NCI-H1092 (cell line): ENCODE measurements at regions not wholly inside any gene's neighbourhood (a gene's known extent, or its start where the extent isn't known, plus 50 kb on each side); places are given as distances from the start of the nearest gene placed in this dataset.
"Not testable (repeated sequence)": the region's sequence is repeated elsewhere in the genome, so short reads cannot be mapped to it uniquely, and the experiment has no call there.

Experiments
- DNase-seq: peaks from one replicate; lab custom pipeline; 2025; lab: John Stamatoyannopoulos, UW

DNA sequence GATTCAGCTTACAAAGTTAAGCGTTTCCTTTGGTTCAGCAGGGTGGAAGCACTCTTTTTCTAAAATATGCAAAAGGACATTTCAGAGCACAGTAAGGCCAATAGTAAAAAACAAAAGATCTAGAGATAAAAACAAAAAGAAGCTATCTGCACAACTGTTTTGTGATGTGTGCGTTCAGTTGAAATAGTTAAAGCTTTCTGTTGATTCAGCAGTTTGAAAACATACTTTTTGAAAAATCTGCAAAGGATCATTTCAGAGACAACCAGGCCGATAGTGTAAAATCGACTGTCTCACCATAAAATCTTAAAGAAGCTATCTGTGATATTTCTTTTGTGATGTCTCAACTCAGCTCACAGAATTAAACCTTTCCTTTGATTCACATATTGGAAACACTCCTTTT is 300.0 kb upstream of the ALG10B start:
- no peak for DNase-seq

DNA sequence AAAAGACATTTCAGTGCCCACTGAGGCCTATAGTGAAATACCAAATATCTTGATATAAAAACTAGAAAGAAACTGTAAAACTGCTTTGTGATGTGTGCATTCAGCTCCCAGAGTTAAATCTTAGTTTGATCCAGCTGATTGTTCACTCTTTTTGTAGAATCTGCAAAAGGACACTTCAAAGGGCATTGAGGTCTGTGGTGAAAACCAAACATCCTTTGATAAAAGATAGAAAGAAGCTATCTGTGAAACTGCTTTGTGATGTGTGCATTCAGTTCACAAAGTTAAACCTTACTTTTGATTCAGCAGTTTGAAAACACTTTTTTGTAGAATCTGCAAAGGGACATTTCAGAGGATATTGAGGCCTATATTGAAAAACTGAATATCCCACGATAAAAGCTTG is 290.7 kb upstream of the ALG10B start:
- no peak for DNase-seq

DNA sequence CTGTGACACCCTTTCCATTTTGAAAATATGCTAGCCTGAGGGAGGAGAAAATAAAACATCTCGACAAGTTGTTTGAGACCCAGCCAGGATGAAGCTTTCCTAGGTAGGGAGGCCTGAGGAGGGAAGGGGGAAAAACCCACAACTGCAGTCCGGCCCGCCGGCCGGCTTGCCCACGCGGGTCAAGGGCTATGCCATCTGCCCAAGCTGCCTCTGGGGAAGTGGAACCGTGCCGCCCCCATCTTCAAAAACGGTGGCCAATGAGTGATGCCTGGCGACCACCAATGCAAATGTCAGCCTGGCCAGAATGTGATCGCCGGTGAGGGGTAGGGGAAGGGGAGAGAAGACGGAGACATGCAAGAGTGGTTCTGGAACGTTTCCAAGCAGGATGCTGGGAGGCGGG is 263.5 kb upstream of the ALG10B start:
- DNase-seq, result no peak

GRCh38 chr12:38053655-38054464 is 262.7 kb upstream of the ALG10B start:
- no peak for DNase-seq

DNA sequence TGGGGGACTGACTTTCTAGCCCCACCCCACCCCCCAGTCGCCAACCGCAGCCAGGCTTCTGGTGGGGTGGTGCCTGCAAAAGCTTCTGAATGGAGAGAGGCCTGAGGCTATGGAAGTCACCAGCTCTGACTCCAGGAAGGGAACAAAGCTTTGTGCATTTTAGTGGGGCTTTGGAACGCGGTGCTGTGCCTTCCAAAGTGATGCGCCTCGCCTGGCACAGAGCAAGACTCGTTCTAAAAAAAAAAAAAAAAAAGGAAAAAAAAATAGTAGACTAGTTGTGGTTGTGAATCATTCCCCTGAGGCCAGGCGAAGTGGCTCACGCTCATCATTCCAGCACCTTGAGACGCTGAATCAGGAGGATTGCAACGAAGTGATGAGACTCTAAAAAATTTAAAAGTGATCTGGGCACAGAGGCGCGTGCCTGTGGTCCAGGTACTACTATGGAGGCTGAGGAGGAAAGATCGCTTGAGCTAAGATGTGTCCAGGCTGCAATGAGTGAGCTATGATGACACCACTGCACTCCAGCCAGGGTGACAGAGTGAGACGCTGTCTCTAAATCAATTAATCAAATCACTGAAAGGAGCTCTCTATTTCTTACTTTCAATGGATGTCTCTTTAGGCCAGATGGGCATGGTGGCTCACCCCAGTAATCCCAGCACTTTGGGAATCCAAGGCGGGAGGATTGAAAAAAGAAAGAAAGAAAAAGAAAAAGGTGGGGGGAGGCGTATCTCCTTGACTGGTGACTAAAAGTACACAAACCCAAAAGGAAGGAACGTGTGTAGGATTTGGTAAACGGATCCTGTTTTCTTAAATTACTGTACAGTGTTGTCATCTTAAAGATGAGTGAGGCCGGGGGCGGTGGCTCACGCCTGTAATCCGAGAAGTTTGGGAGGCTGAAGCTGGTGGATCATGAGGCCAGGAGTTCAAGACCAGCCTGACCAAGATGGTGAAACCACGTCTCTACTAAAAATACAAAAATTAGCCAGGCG is 259.6 kb upstream of the ALG10B start:
- no peak for DNase-seq

DNA sequence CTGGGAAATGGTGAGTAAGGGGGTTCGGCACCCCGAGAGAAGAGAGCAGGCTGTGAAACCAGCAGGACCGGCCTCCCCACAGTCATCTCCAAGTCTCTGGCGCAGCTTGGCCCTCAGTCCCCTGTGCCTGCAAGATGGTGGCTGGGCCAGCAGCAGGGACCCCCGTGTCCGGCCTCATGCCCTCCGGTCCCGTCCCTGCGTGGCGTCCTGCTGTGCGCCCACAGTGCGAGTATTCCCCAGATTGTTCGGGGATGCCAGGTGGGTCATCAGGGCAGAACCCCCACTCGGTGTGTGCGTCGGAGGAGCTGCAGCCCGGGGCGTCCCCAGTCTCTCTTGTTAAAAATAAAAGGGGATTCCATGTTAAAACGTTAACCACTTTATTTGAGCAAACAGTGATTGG is 216.9 kb upstream of the ALG10B start:
- DNase-seq, result no peak

DNA sequence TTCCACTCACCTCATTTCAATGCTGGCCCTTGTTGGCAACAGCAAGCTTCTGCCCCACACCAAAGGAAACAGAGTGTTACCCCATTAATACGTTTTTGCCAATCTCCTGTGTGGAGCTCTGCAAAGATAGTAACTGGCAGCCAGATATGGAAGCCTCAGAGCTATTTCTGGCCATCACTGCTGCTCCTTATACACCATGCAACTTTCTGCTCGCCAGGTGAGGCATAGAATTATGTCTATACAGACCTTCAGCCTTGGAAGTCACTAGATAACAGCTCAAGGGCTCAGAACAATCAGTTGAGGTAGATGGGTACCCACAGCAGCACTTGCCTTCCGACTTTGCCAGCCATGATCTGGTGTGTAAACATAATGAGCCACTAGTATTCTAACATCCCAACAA is 214.8 kb upstream of the ALG10B start:
- DNase-seq, result no peak

DNA sequence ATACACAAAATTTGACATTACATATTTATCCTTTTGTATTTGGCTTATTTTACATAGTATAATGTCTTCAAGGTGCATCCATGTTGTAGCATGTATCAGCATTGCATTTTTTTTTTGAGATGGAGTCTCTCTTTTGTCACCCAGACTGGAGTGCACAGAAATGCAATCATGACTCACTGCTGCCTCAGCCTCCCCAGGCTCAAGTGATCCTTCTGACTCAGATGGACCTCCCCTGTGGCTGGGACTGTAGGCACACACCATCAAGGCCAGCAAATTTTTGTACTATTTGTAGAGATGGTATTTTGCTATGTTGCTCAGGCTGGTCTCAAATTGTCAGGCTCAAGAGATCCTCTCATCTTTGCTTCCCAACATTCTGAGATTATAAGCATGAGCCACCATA is 214.4 kb upstream of the ALG10B start:
- no peak for DNase-seq

DNA sequence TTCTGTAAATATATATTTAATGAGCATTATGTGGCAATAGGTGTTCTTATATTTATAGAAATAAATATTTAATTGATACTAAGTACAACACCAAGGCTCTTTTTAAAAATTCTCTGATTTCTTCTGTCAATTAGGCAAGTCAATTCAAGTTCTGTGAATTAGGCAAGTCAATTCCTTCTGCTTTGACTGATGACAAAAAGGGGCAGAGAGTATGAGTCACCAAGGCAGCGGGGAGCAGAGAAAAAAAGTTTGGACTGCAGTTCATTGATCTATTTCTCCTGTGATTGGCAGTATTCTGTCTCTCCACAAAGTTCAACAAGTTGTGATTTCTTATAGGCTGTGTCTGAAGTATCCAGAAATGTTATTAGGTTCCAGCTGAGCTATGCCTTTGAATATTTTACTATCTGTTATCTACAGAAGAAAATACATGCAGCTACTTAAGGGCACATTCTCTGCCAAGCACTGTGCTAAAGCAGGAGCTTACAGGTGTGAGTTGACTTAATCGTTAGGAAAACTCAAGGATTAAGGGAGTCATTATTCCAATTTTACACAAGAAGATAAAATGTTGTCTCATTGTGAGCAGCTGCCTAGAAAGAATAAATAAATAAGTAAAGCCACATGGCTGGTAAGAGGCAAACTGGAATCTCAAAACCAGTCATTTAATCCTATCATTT is 206.4 kb upstream of the ALG10B start:
- DNase-seq, result no peak

- no peak for DNase-seq
Observed at GRCh38 chr12:38113991-38114390, 202.6 kb upstream of the ALG10B start.

- DNase-seq, result no peak
Observed at GRCh38 chr12:38116968-38117367, 199.6 kb upstream of the ALG10B start.

DNA sequence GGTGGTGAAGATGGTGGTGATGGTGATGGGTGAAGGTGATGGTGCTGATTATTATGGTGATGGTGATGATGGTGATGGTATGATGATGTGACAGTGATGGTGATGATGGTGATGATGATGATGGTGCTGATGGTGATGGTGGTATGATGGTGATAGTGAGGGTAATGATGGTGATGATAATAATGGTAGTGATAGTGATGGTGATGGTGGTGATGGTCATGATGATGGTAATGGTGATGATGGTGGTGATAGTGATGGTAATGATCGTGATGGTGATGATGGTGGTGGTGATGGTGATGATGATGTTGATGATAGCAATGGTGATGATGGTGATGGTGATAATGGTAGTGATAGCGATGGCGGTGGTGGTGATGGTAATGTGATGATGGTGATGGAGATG is 197.9 kb upstream of the ALG10B start:
- no peak for DNase-seq

DNA sequence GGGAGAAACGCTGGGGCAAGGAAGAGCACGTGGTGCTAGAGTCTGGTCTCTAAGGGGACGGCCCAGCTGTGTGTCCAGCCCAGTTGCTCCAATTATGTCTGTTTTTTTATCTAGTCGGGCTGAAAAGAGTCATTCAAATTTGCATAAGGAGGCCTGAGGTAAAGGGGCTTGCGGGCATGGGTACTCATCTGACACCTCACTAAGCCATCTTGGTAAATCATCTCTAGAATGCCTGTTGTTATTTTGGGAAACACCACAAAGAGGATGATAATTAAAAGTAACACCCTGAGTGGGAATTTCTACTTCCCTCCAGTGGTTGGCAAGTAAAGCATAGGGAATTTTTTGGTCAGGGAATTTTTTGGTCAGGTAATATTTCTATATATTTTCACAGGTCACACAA is 196.1 kb upstream of the ALG10B start:
- no peak for DNase-seq

GRCh38 chr12:38123028-38123427 is 193.5 kb upstream of the ALG10B start:
- DNase-seq, result not testable (repeated sequence)

DNA sequence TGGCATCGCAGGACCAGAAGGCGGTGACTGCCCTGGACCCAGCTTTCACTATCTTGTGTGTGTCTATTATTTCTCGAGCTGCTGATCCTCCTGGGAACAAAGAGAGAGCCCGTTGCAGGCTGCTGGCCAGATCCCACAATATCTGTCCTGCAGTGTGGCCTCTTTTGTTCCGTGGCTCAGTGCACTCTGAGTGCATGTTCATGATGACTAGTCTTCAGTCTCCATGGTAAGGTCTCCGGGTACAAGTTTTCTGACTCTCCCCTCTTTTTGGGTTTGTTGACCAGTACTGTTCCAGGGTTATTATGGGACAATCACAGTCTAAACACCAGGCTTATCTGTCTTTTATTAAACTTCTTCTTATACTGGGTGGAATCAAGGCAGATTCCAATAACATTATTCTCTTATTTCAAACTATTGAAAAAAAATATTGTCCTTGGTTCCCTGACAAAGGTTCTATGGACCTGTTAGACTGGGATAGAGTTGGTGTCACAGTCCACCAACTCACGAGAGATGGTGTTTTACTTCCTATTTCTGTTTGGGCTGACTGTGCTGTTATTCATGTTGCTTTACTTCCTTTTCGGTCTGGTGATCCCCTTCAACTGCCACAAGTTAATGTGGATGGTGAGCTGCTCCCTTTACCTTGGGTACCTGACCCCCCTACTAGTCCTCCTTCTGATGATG is 192.9 kb upstream of the ALG10B start:
- DNase-seq, result no peak

DNA sequence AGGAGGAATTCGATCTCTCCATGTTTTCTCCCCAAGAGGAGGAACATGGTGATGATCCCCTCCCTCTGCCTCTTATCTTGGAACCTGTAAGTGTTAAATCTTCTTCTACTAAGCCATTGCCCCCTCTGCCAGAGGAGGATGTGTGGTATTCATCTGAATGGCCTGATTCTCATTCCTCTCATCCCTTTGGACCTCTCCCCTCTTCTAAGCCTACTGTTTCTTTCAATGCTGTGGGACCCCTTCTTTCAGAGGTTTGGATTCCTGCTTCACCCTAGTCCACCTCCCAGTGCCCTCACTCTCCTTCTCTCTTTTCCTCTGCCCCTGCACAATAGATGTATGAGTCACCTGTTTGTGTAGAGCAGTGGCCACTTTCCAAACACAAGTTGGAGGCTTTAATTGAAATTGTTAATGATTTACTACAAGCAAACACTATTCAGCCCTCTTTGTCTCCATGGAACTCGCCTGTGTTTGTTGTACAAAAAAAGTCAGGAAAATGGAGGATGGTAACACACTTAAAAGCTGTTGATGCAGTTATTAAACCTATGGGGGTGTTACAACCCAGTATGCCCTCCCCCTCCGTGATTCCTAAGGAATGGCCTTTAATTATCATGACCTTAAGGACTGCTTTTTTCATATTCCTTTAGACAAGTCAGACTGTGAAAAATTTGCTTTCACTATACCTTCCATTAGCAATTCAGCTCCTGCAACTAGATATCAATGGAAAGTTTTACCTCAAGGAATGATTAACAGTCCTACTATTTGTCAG is 192.1 kb upstream of the ALG10B start:
- DNase-seq, result no peak

DNA sequence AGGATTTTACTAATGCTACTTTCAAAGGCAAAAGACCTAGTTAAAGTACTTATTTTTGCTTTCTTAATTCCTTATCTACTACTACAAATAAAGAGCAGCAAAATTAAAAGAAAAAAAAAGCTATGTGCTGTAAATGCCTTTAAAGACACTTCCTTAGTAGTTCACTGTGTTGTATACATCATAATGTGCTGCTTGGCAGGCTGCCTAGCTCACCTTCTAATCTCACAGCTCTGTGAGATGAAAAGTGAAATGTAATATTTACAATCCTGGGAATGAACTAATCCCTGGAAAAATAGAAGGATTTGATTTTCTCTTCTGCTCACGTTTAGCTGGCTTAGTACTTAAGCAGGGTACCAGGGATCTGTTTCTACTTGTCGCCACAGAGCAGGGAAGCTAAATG is 184.4 kb upstream of the ALG10B start:
- DNase-seq, result no peak

- DNase-seq, result no peak
Observed at GRCh38 chr12:38137287-38137686, 179.3 kb upstream of the ALG10B start.

GRCh38 chr12:38137716-38138115 is 178.9 kb upstream of the ALG10B start:
- DNase-seq, result no peak

DNA sequence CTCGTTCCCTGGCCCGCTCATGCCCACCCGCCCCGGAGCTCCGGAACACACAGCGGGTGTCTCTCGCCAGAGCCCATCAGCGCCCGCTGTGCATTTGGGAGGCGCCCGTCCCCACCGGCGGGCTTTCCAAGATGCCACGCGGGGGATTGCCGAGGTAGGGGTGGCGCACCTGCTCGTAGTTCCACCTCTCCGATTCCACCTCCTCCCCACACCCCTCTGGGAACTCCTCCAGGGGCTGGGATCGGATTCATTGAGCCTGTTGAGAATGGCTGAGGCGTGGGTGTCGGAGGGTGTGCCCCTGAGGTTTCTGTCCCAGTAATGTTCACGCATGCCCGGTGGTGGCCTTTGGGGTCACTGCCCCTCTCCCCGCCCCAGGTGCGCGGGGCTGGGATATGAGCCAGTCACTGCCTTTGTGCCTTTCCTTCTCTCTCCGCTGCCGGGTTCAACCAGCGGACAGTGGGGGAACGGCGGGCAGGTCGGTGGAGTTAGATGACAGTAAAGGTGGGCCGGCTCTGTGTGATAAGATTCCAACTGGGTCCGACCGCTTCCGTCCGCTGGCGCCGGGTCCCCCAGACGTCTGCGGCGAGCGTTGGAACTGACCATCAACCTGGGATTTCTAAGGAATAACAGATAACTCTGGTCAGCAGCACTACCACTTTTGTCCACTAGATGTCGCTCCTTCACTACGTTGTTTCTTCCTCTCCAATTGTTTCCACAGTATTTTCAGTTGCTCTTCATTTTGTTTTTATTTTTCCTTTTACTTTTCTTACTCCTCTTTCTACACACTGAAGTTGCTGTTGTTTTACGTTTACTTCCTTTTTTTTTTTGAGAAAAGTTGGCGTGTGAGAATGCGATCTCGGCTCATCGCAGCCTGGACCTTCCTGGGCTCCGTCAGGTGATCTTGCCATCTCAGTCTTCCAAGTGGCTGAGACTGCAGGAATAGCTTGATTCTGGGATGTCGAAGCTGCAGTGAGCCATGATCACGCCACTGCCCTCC is 178.1 kb upstream of the ALG10B start:
- peak; percentile 36 for DNase-seq
